ENCODE measurements at regions not wholly inside any gene's neighbourhood (a gene's known extent, or its start where the extent isn't known, plus 50 kb on each side); places are given as distances from the start of the nearest gene placed in this dataset.

- H3K4me1 ChIP-seq = no peaks in the 10 kb centered on the region
- TF ChIP-seq POLR2A (IDR thresholded peaks at IDR 0.05) (no peak), CTCF (IDR thresholded peaks at IDR 0.05) (no peak)
- DNase-seq = no peak
- no peak overlapping the region for H3K4me3 ChIP-seq
- H3K27ac ChIP-seq = no peak overlapping the region
- H3K36me3 ChIP-seq = no peaks in the 10 kb centered on the region
- no peaks in the 10 kb centered on the region for H3K27me3 ChIP-seq
- no peaks in the 10 kb centered on the region for H3K9me3 ChIP-seq
Observed at GRCh38 chrX:131595120-131595519, 51.2 kb downstream of the OR13H1 start.

- TF ChIP-seq CTCF (IDR thresholded peaks at IDR 0.05) (no peak), POLR2A (IDR thresholded peaks at IDR 0.05) (no peak)
- H3K9me3 ChIP-seq = no peaks in the 10 kb centered on the region
- H3K4me3 ChIP-seq = no peak overlapping the region
- no peaks in the 10 kb centered on the region for H3K27me3 ChIP-seq
- no peak overlapping the region for H3K27ac ChIP-seq
- DNase-seq = no peak
- no peaks in the 10 kb centered on the region for H3K36me3 ChIP-seq
- no peaks in the 10 kb centered on the region for H3K4me1 ChIP-seq
Observed at GRCh38 chrX:131607792-131608369, 64.0 kb downstream of the OR13H1 start.

- no peak for DNase-seq
- Histone ChIP-seq H3K4me1 (no peaks in the 10 kb centered on the region), H3K27me3 (no peaks in the 10 kb centered on the region), H3K4me3 (no peak overlapping the region), H3K27ac (no peak overlapping the region), H3K9me3 (no peaks in the 10 kb centered on the region), H3K36me3 (no peaks in the 10 kb centered on the region)
- TF ChIP-seq CTCF (IDR thresholded peaks at IDR 0.05) (no peak), POLR2A (IDR thresholded peaks at IDR 0.05) (no peak)
Observed at GRCh38 chrX:131609480-131609879, 65.6 kb downstream of the OR13H1 start.

- Histone ChIP-seq H3K27ac (no peak overlapping the region), H3K27me3 (no peaks in the 10 kb centered on the region), H3K4me3 (no peak overlapping the region), H3K36me3 (no peaks in the 10 kb centered on the region), H3K4me1 (no peaks in the 10 kb centered on the region), H3K9me3 (no peaks in the 10 kb centered on the region)
- DNase-seq = no peak
- no peak for TF ChIP-seq CTCF (IDR thresholded peaks at IDR 0.05)
- no peak for TF ChIP-seq POLR2A (IDR thresholded peaks at IDR 0.05)
Observed at GRCh38 chrX:131613260-131613659, 69.4 kb downstream of the OR13H1 start.

GRCh38 chrX:131614241-131614640 is 70.4 kb downstream of the OR13H1 start:
- no peaks in the 10 kb centered on the region for H3K9me3 ChIP-seq
- H3K27ac ChIP-seq = no peak overlapping the region
- H3K4me1 ChIP-seq = no peaks in the 10 kb centered on the region
- TF ChIP-seq CTCF (IDR thresholded peaks at IDR 0.05) = no peak
- no peak for TF ChIP-seq POLR2A (IDR thresholded peaks at IDR 0.05)
- DNase-seq = no peak
- no peaks in the 10 kb centered on the region for H3K36me3 ChIP-seq
- no peak overlapping the region for H3K4me3 ChIP-seq
- no peaks in the 10 kb centered on the region for H3K27me3 ChIP-seq

- DNase-seq = no peak
- H3K4me1 ChIP-seq = no peaks in the 10 kb centered on the region
- no peak overlapping the region for H3K4me3 ChIP-seq
- H3K36me3 ChIP-seq = no peaks in the 10 kb centered on the region
- TF ChIP-seq POLR2A (IDR thresholded peaks at IDR 0.05) = no peak
- TF ChIP-seq CTCF (IDR thresholded peaks at IDR 0.05) = no peak
- H3K9me3 ChIP-seq = no peaks in the 10 kb centered on the region
- H3K27me3 ChIP-seq = no peaks in the 10 kb centered on the region
- H3K27ac ChIP-seq = no peak overlapping the region
Observed at GRCh38 chrX:131617182-131617581, 73.3 kb downstream of the OR13H1 start.
